HG03432 (cell line): ENCODE measurements at regions not wholly inside any gene's neighbourhood (a gene's known extent, or its start where the extent isn't known, plus 50 kb on each side); places are given as distances from the start of the nearest gene placed in this dataset.
"Not testable (repeated sequence)": the region's sequence is repeated elsewhere in the genome, so short reads cannot be mapped to it uniquely, and the experiment has no call there.

Source experiments
- ATAC-seq: cut with Tn5 transposase; IDR thresholded peaks from one replicate; pipeline ENCODE4 v1.9.1; 2021; ENCODE audit warnings: mild to moderate bottlenecking, moderate library complexity; ENCODE audit not compliant: unreplicated experiment

- ATAC-seq, result no peak
These were observed 68.7 kb upstream of the PRR23C start for GRCh38 chr3:139113231-139113992.

- ATAC-seq, result no peak
These were observed 69.3 kb upstream of the PRR23C start for GRCh38 chr3:139113993-139114375.

- ATAC-seq, result not testable (repeated sequence)
These were observed 71.9 kb upstream of the PRR23C start for GRCh38 chr3:139116631-139117030.

- no peak for ATAC-seq
These were observed 72.5 kb upstream of the PRR23C start for GRCh38 chr3:139117136-139117675.

GRCh38 chr3:139117883-139118760 is 73.4 kb upstream of the PRR23C start:
- ATAC-seq, result no peak

GRCh38 chr3:139118835-139119234 is 74.1 kb upstream of the PRR23C start:
- ATAC-seq, result no peak

GRCh38 chr3:139119331-139120025 is 74.8 kb upstream of the PRR23C start:
- no peak for ATAC-seq

DNA sequence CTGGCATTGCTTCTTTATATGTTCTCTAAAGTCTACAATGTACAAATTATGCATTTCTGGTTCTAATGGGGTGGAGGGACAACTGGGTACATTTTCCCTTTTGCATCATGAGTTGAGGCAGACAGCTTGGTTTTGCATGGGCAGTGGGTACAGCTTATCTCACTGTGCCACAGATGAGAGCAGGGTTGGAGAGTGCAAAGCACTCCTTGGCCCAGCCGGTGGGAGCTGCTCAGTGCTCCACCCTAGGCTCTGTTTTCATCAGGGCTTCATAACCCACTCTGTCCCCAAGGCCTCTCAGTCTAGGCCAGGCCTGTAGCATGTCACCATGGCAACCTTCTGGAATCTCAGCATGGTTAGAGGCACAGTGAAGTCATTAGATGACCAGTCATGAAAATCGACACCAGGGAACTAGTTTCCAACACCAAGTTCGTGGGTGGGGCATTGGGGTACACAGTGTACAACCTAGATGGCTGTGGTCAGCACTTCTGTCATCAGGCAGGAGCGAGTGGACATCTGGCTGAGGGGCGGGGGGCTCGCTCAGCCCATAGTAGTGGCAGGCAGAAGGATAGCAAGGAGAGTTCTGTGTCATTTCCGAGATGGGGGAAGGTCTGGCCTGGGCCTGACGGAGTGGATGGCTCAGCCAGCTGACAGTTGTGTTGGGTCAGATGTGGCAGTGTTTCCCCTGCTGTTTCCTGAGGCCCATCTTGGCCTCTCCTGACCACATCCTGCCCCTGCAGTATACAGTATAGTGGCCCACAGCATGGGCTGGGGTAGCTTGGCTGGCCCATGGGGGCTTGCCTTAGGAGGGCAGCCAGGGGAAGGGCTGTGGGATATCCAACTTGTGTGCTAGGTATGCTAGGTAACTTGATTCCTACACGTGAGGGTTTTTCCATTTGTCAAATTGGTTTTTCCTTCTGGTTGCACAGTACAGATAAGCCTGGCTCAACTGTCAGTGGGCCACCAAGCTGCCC is 75.7 kb upstream of the PRR23C start:
- no peak for ATAC-seq

GRCh38 chr3:139121513-139122220 is 77.0 kb upstream of the PRR23C start:
- ATAC-seq, result no peak

DNA sequence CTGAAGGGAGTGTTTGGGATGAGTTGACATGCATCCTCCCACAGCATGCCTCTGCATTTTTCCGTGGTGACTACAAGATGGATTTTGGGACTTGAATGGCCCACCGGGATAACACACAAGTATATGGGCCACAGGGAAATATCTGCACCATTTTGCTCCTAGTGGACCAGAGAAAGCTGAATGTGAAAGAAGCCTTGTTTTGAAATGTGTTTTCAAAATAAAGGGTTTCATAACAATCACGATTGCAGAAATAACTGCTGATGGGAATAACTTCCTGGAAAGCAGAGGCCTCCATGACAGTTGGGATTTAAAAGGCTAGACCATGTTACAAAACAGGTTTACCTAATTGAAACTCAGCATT is 77.5 kb upstream of the PRR23C start:
- no peak for ATAC-seq

DNA sequence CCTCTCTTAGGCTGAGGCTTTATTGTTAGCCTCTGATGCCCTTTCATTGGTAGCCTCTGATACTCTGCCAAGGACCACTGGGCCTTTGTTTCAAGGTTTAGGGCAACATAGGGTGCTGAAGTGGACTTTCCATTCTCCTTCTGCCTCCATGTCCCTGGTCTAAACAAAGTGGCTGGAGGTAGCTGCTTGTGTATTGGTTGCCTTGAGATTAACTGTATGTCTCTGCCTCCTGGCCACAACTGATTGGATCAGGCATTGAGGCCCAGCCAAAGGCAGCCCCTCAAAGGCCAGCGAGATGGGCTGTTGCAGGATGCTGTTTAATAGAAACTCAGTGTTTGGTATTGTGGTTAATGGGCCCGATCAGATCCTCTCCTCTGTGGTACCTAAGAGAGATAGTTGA is 77.9 kb upstream of the PRR23C start:
- ATAC-seq, result no peak

DNA sequence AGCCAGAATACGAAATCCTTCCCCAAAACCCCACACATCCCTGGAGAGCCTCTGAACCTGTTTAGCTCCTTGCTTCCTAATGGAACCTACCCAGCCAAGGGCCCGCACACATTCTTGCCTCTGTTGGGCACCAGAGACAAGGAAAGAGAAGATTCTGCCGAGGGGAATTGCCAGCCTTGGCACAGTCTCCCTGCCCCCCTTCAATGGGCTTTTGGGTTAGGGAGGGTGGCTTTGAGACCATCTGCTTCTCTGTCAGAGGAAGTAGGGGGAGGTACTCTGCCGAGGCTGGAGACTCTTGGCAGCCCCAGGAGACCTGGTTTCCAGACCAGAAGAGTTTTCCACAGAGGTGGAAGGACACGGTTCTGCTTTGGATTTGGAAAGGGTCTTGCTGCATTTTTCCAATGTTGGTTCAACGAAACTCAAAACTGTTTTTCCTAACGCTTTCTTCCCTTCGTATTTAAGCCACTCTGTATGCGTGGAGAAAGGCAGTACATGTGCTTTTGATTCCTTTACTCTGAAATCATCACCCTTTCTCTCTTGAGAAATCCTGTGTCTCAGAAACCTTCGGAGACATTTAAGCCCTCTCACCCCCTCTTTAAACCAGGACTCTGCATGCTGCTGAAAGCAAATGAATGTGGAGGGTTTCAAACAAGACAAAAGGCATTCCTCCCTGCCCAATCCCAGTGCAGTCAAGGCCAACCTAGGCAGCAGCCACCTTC is 78.8 kb upstream of the PRR23C start:
- no peak for ATAC-seq

- ATAC-seq, result no peak
These were observed 79.5 kb upstream of the PRR23C start for GRCh38 chr3:139124197-139124596.

DNA sequence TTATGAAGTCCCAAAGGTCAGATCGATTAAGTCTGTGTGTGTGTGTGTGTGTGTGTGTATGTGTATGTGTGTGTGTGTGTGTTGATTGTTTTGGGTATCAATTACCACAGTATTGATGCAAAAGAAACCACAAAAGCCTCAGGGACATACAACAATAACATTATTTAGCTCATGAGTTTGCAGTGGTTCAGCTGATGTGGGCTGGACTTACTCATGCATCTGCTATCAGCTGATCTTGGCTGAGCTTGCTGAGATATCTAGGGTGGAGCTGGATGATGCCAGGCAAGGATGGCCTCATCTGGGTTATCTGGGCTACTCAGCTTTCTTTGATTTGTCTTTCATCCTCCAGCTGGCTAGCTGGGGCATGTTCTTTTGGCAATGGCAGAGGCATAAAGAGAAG is 82.4 kb upstream of the PRR23C start:
- no peak for ATAC-seq

GRCh38 chr3:139127629-139128028 is 82.9 kb upstream of the PRR23C start:
- not testable (repeated sequence) for ATAC-seq

GRCh38 chr3:139128803-139129202 is 84.1 kb upstream of the PRR23C start:
- ATAC-seq, result no peak

- no peak for ATAC-seq
These were observed 85.2 kb upstream of the PRR23C start for GRCh38 chr3:139129892-139130291.

GRCh38 chr3:139130390-139131140 is 85.9 kb upstream of the PRR23C start:
- ATAC-seq, result no peak
